ENCODE measurements at regions not wholly inside any gene's neighbourhood (a gene's known extent, or its start where the extent isn't known, plus 50 kb on each side); places are given as distances from the start of the nearest gene placed in this dataset.

DNA sequence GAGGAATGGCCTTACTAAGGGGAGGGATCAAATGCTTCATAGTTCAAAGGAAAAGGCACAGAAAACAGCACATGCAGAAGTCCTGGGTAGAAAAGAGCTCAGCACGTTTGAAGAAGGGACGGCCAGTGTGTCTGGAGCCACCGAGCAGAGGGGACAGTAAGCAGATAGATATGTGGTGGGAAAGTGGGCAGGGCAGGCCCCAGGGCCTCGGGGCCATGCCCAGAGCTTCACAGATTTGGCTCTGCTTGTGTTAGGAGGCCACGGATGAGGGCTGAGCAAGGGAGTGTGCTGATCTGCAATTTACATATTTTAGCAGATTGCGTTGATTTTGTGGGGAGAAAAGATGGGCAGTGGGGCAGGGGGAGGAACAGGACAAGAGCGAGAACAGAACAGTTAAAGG lies 343.1 kb downstream of the LPIN1 start:
- TF ChIP-seq, protein P1, sequence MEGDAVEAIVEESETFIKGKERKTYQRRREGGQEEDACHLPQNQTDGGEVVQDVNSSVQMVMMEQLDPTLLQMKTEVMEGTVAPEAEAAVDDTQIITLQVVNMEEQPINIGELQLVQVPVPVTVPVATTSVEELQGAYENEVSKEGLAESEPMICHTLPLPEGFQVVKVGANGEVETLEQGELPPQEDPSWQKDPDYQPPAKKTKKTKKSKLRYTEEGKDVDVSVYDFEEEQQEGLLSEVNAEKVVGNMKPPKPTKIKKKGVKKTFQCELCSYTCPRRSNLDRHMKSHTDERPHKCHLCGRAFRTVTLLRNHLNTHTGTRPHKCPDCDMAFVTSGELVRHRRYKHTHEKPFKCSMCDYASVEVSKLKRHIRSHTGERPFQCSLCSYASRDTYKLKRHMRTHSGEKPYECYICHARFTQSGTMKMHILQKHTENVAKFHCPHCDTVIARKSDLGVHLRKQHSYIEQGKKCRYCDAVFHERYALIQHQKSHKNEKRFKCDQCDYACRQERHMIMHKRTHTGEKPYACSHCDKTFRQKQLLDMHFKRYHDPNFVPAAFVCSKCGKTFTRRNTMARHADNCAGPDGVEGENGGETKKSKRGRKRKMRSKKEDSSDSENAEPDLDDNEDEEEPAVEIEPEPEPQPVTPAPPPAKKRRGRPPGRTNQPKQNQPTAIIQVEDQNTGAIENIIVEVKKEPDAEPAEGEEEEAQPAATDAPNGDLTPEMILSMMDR (IDR thresholded peaks at IDR 0.05; ENCODE audit: low read depth, low read length), result no peak
- TF ChIP-seq EZH2phosphoT487 (IDR thresholded peaks at IDR 0.05; ENCODE audit: low read depth), result no peak
